B cell (primary cell): ENCODE measurements at regions not wholly inside any gene's neighbourhood (a gene's known extent, or its start where the extent isn't known, plus 50 kb on each side); places are given as distances from the start of the nearest gene placed in this dataset.

Experiments
- EZH2 ChIP-seq: IDR thresholded peaks from 2 replicates; pipeline ENCODE4 v1.6.1; 2012; ENCODE audit warnings: borderline replicate concordance, low read depth, mild to moderate bottlenecking, moderate library complexity, low read length; ENCODE audit not compliant: insufficient read depth, poor library complexity, severe bottlenecking
- TF ChIP-seq, protein P1 (sequence below): fragments of 200-600 bp; IDR thresholded peaks from one replicate; pipeline ENCODE4 v1.8.0; 2022; ENCODE audit warnings: antibody characterized with exemption, mild to moderate bottlenecking

- TF ChIP-seq, protein P1, sequence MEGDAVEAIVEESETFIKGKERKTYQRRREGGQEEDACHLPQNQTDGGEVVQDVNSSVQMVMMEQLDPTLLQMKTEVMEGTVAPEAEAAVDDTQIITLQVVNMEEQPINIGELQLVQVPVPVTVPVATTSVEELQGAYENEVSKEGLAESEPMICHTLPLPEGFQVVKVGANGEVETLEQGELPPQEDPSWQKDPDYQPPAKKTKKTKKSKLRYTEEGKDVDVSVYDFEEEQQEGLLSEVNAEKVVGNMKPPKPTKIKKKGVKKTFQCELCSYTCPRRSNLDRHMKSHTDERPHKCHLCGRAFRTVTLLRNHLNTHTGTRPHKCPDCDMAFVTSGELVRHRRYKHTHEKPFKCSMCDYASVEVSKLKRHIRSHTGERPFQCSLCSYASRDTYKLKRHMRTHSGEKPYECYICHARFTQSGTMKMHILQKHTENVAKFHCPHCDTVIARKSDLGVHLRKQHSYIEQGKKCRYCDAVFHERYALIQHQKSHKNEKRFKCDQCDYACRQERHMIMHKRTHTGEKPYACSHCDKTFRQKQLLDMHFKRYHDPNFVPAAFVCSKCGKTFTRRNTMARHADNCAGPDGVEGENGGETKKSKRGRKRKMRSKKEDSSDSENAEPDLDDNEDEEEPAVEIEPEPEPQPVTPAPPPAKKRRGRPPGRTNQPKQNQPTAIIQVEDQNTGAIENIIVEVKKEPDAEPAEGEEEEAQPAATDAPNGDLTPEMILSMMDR = no peak
- no peak for TF ChIP-seq EZH2
Observed at GRCh38 chr9:22588918-22589317, 142.3 kb downstream of the DMRTA1 start.
